ENCODE measurements at regions not wholly inside any gene's neighbourhood (a gene's known extent, or its start where the extent isn't known, plus 50 kb on each side); places are given as distances from the start of the nearest gene placed in this dataset.

- no peaks in the 10 kb centered on the region for H3K9me3 ChIP-seq
- no peak for DNase-seq (ENCODE audit: low spot score)
- no peaks in the 10 kb centered on the region for H3K36me3 ChIP-seq
- H3K27me3 ChIP-seq, result no peaks in the 10 kb centered on the region
- H3K4me1 ChIP-seq, result no peaks in the 10 kb centered on the region
- no peak overlapping the region for H3K4me3 ChIP-seq
- no peak for TF ChIP-seq CTCF (IDR thresholded peaks at IDR 0.05)
- H3K27ac ChIP-seq, result no peak overlapping the region
Observed at GRCh38 chr1:229749992-229750391, 123.9 kb downstream of the URB2 start.

- Histone ChIP-seq H3K27me3 (no peaks in the 10 kb centered on the region), H3K4me3 (no peak overlapping the region), H3K27ac (no peak overlapping the region), H3K4me1 (no peaks in the 10 kb centered on the region), H3K9me3 (peaks cover 0 to 2% of the 10 kb centered on the region in 2 donors), H3K36me3 (no peaks in the 10 kb centered on the region)
- no peak for DNase-seq (ENCODE audit: low spot score)
- TF ChIP-seq CTCF (IDR thresholded peaks at IDR 0.05), result no peak
Observed at GRCh38 chr1:229751610-229752009, 125.6 kb downstream of the URB2 start.

- no peak overlapping the region for H3K27ac ChIP-seq
Observed at GRCh38 chr1:229752679-229753078, 126.6 kb downstream of the URB2 start.

DNA sequence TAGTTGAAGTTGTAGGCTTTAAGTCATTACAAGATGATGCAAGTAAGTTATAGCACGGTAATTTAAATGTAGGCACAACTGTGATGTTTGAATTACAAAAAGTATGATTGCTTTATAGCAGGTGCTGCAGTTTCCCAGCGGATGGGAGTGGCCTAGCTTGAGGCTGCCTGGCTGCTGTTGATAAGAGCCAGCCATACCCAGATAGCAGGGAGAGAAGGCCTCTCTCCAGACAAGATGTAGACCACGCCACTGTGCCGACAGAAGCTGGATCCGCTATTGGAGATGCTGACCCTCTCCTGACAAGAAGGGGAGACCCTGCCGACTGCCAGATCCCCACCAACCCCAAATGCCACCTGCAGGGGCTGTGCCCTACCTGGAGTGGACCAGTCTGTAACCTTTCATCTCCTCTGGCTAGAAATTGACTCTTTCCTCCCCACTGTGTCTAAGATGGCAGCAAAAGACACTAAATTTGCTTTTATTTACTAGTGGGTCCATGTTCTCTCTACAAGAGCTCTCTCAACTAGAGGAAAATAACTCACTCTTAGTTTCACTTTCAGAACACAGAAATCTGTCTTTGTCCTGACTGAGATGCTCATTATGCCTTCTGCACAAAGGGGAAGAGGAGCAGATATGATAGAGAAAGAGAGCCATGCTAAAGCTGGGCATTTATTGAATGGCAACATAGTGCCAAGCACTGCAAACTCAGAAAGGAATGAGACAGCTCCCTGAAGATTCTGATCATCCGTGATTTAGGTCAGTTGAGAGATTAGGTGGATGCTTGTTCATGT is 127.9 kb downstream of the URB2 start:
- no peak for DNase-seq (ENCODE audit: low spot score)
- Histone ChIP-seq H3K27ac (no peak overlapping the region), H3K4me1 (no peaks in the 10 kb centered on the region), H3K4me3 (no peak overlapping the region), H3K27me3 (no peaks in the 10 kb centered on the region), H3K36me3 (no peaks in the 10 kb centered on the region), H3K9me3 (peaks cover 0 to 10% of the 10 kb centered on the region in 2 donors)
- no peak for TF ChIP-seq CTCF (IDR thresholded peaks at IDR 0.05)

More at GRCh38 chr1:229752679-229753078, 126.6 kb downstream of the URB2 start:
- H3K36me3 ChIP-seq, result no peaks in the 10 kb centered on the region
- H3K4me1 ChIP-seq, result no peaks in the 10 kb centered on the region
- DNase-seq (ENCODE audit: low spot score), result no peak
- H3K4me3 ChIP-seq, result no peak overlapping the region
- no peak for TF ChIP-seq CTCF (IDR thresholded peaks at IDR 0.05)
- H3K9me3 ChIP-seq, result peaks cover 0 to 10% of the 10 kb centered on the region in 2 donors
- no peaks in the 10 kb centered on the region for H3K27me3 ChIP-seq

DNA sequence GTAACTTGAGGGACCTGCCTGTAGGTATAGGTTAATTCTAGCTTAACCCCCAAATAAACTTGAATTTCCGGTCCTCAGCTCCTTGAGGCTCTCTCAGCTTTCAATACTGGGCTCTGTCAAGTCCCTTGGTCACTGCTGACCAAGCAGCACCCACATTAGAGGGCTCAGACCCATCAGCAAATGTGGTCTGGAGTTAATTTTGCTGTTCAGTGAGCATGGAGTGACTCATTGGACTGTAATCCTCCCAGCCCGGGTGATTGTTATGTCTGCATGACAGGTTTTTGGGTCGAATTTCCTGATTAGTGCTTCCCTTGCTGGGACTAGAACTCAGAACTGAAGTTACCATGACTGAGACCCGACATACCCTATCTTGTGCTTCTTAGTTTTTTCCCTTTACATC is 130.6 kb downstream of the URB2 start:
- H3K9me3 ChIP-seq, result peaks cover 0 to 10% of the 10 kb centered on the region in 2 donors
- DNase-seq (ENCODE audit: low spot score), result no peak
- H3K27ac ChIP-seq, result no peak overlapping the region
- H3K36me3 ChIP-seq, result no peaks in the 10 kb centered on the region
- H3K27me3 ChIP-seq, result no peaks in the 10 kb centered on the region
- no peak for TF ChIP-seq CTCF (IDR thresholded peaks at IDR 0.05)
- no peaks in the 10 kb centered on the region for H3K4me1 ChIP-seq
- no peak overlapping the region for H3K4me3 ChIP-seq

GRCh38 chr1:229757226-229757625 is 131.2 kb downstream of the URB2 start:
- peaks cover 0 to 10% of the 10 kb centered on the region in 2 donors for H3K9me3 ChIP-seq
- H3K36me3 ChIP-seq, result no peaks in the 10 kb centered on the region
- no peaks in the 10 kb centered on the region for H3K4me1 ChIP-seq
- DNase-seq (ENCODE audit: low spot score), result no peak
- no peak for TF ChIP-seq CTCF (IDR thresholded peaks at IDR 0.05)
- no peaks in the 10 kb centered on the region for H3K27me3 ChIP-seq
- H3K27ac ChIP-seq, result no peak overlapping the region
- no peak overlapping the region for H3K4me3 ChIP-seq

All from right atrium auricular region (tissue), 2 donors.